T-helper 1 cell treated with Interleukin-12 subunit alpha and Interleukin-12 subunit beta and Interleukin-4 antibody, amounts not matched to agents 30 ng/mL and 1 ng/mL, for 36 hours (primary cell): ENCODE measurements at regions not wholly inside any gene's neighbourhood (a gene's known extent, or its start where the extent isn't known, plus 50 kb on each side); places are given as distances from the start of the nearest gene placed in this dataset.
"Not testable (repeated sequence)": the region's sequence is repeated elsewhere in the genome, so short reads cannot be mapped to it uniquely, and the experiment has no call there.

Experiments used
- intact Hi-C: fragments of 100-400 bp; cut with micrococcal nuclease; formaldehyde crosslinking; loops from one replicate; pipeline ENCODE4 v1.15.1; 2024

GRCh38 chr6:119742188-119742803, 392.7 kb upstream of the MAN1A1 start:
- intact Hi-C loops = loop anchor here (1.0 to 10.0 kb wide), 4 partner anchors 236 to 1563 kb away; no protein-coding TSS in a partner anchor

GRCh38 chr6:119739769-119740168, 390.2 kb upstream of the MAN1A1 start:
- intact Hi-C loops = loop anchor here (5.0 to 10.0 kb wide), 2 partner anchors 318 to 1565 kb away; no protein-coding TSS in a partner anchor

GRCh38 chr6:119738425-119738824, 388.9 kb upstream of the MAN1A1 start:
- intact Hi-C loops = no loop called here

- intact Hi-C loops = no loop called here
Observed at GRCh38 chr6:119736296-119737021, 386.9 kb upstream of the MAN1A1 start.

GRCh38 chr6:119735530-119735929, 386.0 kb upstream of the MAN1A1 start:
- intact Hi-C loops = no loop called here

- intact Hi-C loops = no loop called here
Observed at GRCh38 chr6:119734227-119734626, 384.7 kb upstream of the MAN1A1 start.

GRCh38 chr6:119728935-119729334, 379.4 kb upstream of the MAN1A1 start:
- intact Hi-C loops = no loop called here

GRCh38 chr6:119728220-119728750, 378.7 kb upstream of the MAN1A1 start:
- intact Hi-C loops = no loop called here

GRCh38 chr6:119727504-119728219, 378.1 kb upstream of the MAN1A1 start:
- intact Hi-C loops = no loop called here

GRCh38 chr6:119726912-119727311, 377.4 kb upstream of the MAN1A1 start:
- intact Hi-C loops = not testable (repeated sequence)

GRCh38 chr6:119726086-119726485, 376.5 kb upstream of the MAN1A1 start:
- intact Hi-C loops = no loop called here

- intact Hi-C loops = no loop called here
Observed at GRCh38 chr6:119720160-119720559, 370.6 kb upstream of the MAN1A1 start.

- intact Hi-C loops = no loop called here
Observed at GRCh38 chr6:119717942-119718341, 368.4 kb upstream of the MAN1A1 start.

- intact Hi-C loops = no loop called here
Observed at GRCh38 chr6:119716668-119717270, 367.2 kb upstream of the MAN1A1 start.

- intact Hi-C loops = no loop called here
Observed at GRCh38 chr6:119713903-119714302, 364.3 kb upstream of the MAN1A1 start.

- intact Hi-C loops = no loop called here
Observed at GRCh38 chr6:119686644-119687043, 337.1 kb upstream of the MAN1A1 start.

GRCh38 chr6:119686240-119686639, 336.7 kb upstream of the MAN1A1 start:
- intact Hi-C loops = no loop called here

GRCh38 chr6:119683671-119684070, 334.1 kb upstream of the MAN1A1 start:
- intact Hi-C loops = no loop called here

GRCh38 chr6:119683031-119683430, 333.5 kb upstream of the MAN1A1 start:
- intact Hi-C loops = no loop called here

- intact Hi-C loops = no loop called here
Observed at GRCh38 chr6:119678961-119679360, 329.4 kb upstream of the MAN1A1 start.

- intact Hi-C loops = no loop called here
Observed at GRCh38 chr6:119677384-119677783, 327.8 kb upstream of the MAN1A1 start.

GRCh38 chr6:119676961-119677360, 327.4 kb upstream of the MAN1A1 start:
- intact Hi-C loops = no loop called here
